SK-MEL-5 (cell line): ENCODE measurements at regions not wholly inside any gene's neighbourhood (a gene's known extent, or its start where the extent isn't known, plus 50 kb on each side); places are given as distances from the start of the nearest gene placed in this dataset.
"Not testable (repeated sequence)": the region's sequence is repeated elsewhere in the genome, so short reads cannot be mapped to it uniquely, and the experiment has no call there.

ENCODE experiments used
- DNase-seq: peaks from one replicate; pipeline ENCODE4 v3.0.0-alpha.2; 2016; ENCODE audit warnings: low read depth, low spot score
- in situ Hi-C: cut with HindIII; loops from 2 replicates; pipeline ENCODE4 v1.10.0; 2016; ENCODE audit warnings: low sequenced_read_pairs, high pct_unique_total_duplicates, low pct_unique_long_range_greater_than_20kb

- in situ Hi-C loops: no loop called here
- DNase-seq: no peak
Measured at GRCh38 chr4:67344594-67345380, 200.5 kb downstream of the CENPC start.

- in situ Hi-C loops: no loop called here
- DNase-seq: no peak
Measured at GRCh38 chr4:67343199-67343598, 202.1 kb downstream of the CENPC start.

GRCh38 chr4:67342291-67342690 is 203.0 kb downstream of the CENPC start:
- in situ Hi-C loops: no loop called here
- no peak for DNase-seq

GRCh38 chr4:67333664-67334063 is 211.6 kb downstream of the CENPC start:
- in situ Hi-C loops: no loop called here
- no peak for DNase-seq

GRCh38 chr4:67332627-67333026 is 212.7 kb downstream of the CENPC start:
- peak; percentile 59 for DNase-seq
- in situ Hi-C loops: no loop called here

GRCh38 chr4:67328393-67328792 is 216.9 kb downstream of the CENPC start:
- no peak for DNase-seq
- in situ Hi-C loops: no loop called here

GRCh38 chr4:67328018-67328278 is 217.4 kb downstream of the CENPC start:
- in situ Hi-C loops: no loop called here
- no peak for DNase-seq

GRCh38 chr4:67327245-67328017 is 217.9 kb downstream of the CENPC start:
- in situ Hi-C loops: no loop called here
- peak; percentile 72 for DNase-seq

- in situ Hi-C loops: no loop called here
Measured at GRCh38 chr4:67325791-67326190, 219.5 kb downstream of the CENPC start.

GRCh38 chr4:67320645-67321044 is 224.7 kb downstream of the CENPC start:
- in situ Hi-C loops: no loop called here
- no peak for DNase-seq

More at GRCh38 chr4:67325791-67326190, 219.5 kb downstream of the CENPC start:
- no peak for DNase-seq

- in situ Hi-C loops, DNase-seq: not testable (repeated sequence)
Measured at GRCh38 chr4:67319607-67320006, 225.7 kb downstream of the CENPC start.

- DNase-seq, in situ Hi-C loops: not testable (repeated sequence)
Measured at GRCh38 chr4:67300497-67301185, 244.7 kb downstream of the CENPC start.

GRCh38 chr4:67292636-67293035 is 252.7 kb downstream of the CENPC start:
- in situ Hi-C loops: no loop called here
- no peak for DNase-seq

GRCh38 chr4:67292045-67292444 is 253.3 kb downstream of the CENPC start:
- DNase-seq: no peak
- in situ Hi-C loops: no loop called here

GRCh38 chr4:67291644-67292043 is 253.7 kb downstream of the CENPC start:
- DNase-seq: no peak
- in situ Hi-C loops: no loop called here

- DNase-seq: peak; percentile 64
- in situ Hi-C loops: no loop called here
Measured at GRCh38 chr4:67288964-67289363, 256.3 kb downstream of the CENPC start.

GRCh38 chr4:67286724-67287123 is 258.6 kb downstream of the CENPC start:
- no peak for DNase-seq
- in situ Hi-C loops: no loop called here

- in situ Hi-C loops: no loop called here
Measured at GRCh38 chr4:67282749-67283148, 262.6 kb downstream of the CENPC start.

More at GRCh38 chr4:67282749-67283148, 262.6 kb downstream of the CENPC start:
- no peak for DNase-seq
